SK-N-MC (cell line): ENCODE measurements at regions not wholly inside any gene's neighbourhood (a gene's known extent, or its start where the extent isn't known, plus 50 kb on each side); places are given as distances from the start of the nearest gene placed in this dataset.

Experiments used
- EZH2 ChIP-seq: fragments of 200-600 bp; sonication (generic); IDR thresholded peaks from one replicate; pipeline ENCODE4 v1.6.1; 2017; ENCODE audit warnings: antibody characterized with exemption
- POLR2AphosphoS5 ChIP-seq: IDR thresholded peaks from 2 replicates; pipeline ENCODE4 v1.6.1; 2012; ENCODE audit warnings: mild to moderate bottlenecking, low read depth, low read length, borderline replicate concordance

DNA sequence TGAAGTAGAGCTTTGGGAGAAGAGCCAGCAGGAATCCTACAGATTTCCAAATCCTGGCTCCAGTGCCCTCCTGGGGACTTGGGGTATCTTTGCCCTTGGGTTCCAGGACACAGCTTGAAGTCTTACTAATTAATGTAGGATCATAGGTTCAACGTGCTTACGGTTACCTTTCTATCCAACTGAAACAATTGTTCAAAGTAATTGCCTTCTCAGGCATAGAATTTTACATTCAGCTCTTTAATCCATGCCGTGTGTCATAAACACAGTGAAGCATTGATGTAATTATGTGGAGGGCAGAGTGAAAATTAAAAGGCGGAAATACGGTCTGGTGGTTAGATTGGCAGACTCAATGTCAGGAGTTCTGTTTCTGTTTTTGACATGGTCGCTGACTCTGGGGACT lies 170.4 kb downstream of the COG6 start:
- no peak for TF ChIP-seq POLR2AphosphoS5
- no peak for TF ChIP-seq EZH2
